ENCODE measurements at regions not wholly inside any gene's neighbourhood (a gene's known extent, or its start where the extent isn't known, plus 50 kb on each side); places are given as distances from the start of the nearest gene placed in this dataset.

- DNase-seq (ENCODE audit: low spot score, unreplicated experiment): no peak
- Mint-ChIP-seq H3K4me1 (ENCODE audit: low read depth) (peaks cover 13% of the 10 kb centered on the region), H3K4me3 (ENCODE audit: low read depth) (no peak overlapping the region), H3K36me3 (ENCODE audit: insufficient read depth) (no peaks in the 10 kb centered on the region), H3K9me3 (ENCODE audit: low read depth) (no peaks in the 10 kb centered on the region), H3K27ac (no peak overlapping the region), H3K27me3 (peaks cover 22% of the 10 kb centered on the region)
- TF ChIP-seq CTCF (IDR thresholded peaks at IDR 0.05; ENCODE audit: unreplicated experiment): no peak
These were observed 128.1 kb downstream of the GADD45G start for GRCh38 chr9:89732939-89733324.

GRCh38 chr9:89734600-89735041 lies 129.8 kb downstream of the GADD45G start:
- TF ChIP-seq CTCF (IDR thresholded peaks at IDR 0.05; ENCODE audit: unreplicated experiment): no peak
- peaks cover 9% of the 10 kb centered on the region for H3K4me1 Mint-ChIP-seq (ENCODE audit: low read depth)
- no peak for DNase-seq (ENCODE audit: low spot score, unreplicated experiment)
- H3K4me3 Mint-ChIP-seq (ENCODE audit: low read depth): no peak overlapping the region
- peaks cover 35% of the 10 kb centered on the region for H3K27me3 Mint-ChIP-seq
- H3K36me3 Mint-ChIP-seq (ENCODE audit: insufficient read depth): no peaks in the 10 kb centered on the region
- no peaks in the 10 kb centered on the region for H3K9me3 Mint-ChIP-seq (ENCODE audit: low read depth)
- no peak overlapping the region for H3K27ac Mint-ChIP-seq

DNA sequence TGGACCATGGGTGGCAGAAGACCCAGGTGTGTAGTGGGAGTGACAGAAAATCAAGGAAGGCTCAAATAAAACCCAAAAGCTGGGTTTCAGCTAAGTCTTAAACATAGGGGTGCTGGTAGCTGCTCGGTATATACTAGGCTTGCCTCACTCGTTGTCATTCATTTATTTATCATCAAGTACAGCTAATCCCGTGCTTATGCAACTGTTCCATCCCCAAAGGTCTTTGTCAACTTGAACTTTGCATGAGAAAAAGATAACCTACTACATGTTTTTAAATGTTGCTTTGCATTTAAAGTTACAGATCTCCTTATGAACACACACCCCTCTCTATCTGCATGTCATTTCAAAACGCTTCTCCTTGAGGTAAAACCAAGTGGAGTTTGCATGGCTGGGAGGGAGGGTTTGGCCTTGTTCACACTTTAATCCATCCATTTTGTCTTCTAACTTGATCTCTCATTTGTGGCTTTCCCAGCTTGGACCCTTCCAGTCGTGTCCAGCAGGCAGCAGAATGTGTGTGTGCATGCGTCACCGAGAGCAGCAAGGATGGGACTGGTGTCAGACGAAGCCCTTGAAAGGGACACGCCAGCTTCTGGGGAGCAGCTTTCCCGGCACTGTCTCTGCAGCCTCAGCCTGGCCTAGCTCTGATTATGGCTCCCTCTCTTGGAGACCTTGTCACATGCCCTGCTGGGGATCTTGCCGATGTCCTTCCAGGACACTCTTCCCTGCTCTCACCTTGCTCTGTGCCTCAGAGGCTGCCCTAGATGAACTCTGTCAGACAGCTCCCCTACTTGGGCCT lies 133.5 kb downstream of the GADD45G start:
- Mint-ChIP-seq H3K4me3 (ENCODE audit: low read depth) (no peak overlapping the region), H3K4me1 (ENCODE audit: low read depth) (peaks cover 6% of the 10 kb centered on the region), H3K27ac (no peak overlapping the region), H3K36me3 (ENCODE audit: insufficient read depth) (no peaks in the 10 kb centered on the region), H3K9me3 (ENCODE audit: low read depth) (no peaks in the 10 kb centered on the region), H3K27me3 (peaks cover 48% of the 10 kb centered on the region)
- DNase-seq (ENCODE audit: low spot score, unreplicated experiment): no peak
- no peak for TF ChIP-seq CTCF (IDR thresholded peaks at IDR 0.05; ENCODE audit: unreplicated experiment)

- no peak for TF ChIP-seq CTCF (IDR thresholded peaks at IDR 0.05; ENCODE audit: unreplicated experiment)
- H3K27me3 Mint-ChIP-seq: peaks cover 47% of the 10 kb centered on the region
- H3K4me1 Mint-ChIP-seq (ENCODE audit: low read depth): peaks cover 4% of the 10 kb centered on the region
- no peaks in the 10 kb centered on the region for H3K36me3 Mint-ChIP-seq (ENCODE audit: insufficient read depth)
- H3K4me3 Mint-ChIP-seq (ENCODE audit: low read depth): no peak overlapping the region
- no peak for DNase-seq (ENCODE audit: low spot score, unreplicated experiment)
- H3K9me3 Mint-ChIP-seq (ENCODE audit: low read depth): no peaks in the 10 kb centered on the region
- no peak overlapping the region for H3K27ac Mint-ChIP-seq
These were observed 134.7 kb downstream of the GADD45G start for GRCh38 chr9:89739511-89739910.

DNA sequence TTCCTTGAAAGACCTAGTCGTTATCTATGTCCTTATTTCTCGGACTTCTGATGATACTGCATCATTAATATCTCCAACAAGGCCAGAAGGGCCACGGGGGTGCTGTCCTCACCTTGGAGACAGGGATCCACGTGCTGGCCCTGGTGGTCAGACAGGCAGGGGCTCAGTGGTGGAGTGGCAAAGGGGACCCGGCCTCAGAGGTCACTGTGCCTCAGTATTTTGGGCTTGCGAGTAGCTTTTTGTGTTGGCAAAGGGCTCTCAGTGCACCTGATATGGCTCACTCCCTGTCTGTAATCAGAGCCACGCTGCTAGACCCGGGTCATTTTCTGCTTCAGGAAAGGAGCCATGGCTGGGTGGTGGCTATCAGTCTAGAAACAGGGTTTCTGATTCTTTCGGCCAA lies 135.1 kb downstream of the GADD45G start:
- Mint-ChIP-seq H3K27me3 (peaks cover 47% of the 10 kb centered on the region), H3K9me3 (ENCODE audit: low read depth) (no peaks in the 10 kb centered on the region), H3K4me1 (ENCODE audit: low read depth) (peaks cover 3% of the 10 kb centered on the region), H3K4me3 (ENCODE audit: low read depth) (no peak overlapping the region), H3K36me3 (ENCODE audit: insufficient read depth) (no peaks in the 10 kb centered on the region), H3K27ac (no peak overlapping the region)
- TF ChIP-seq CTCF (IDR thresholded peaks at IDR 0.05; ENCODE audit: unreplicated experiment): no peak
- DNase-seq (ENCODE audit: low spot score, unreplicated experiment): no peak
